NCI-H187 (cell line): ENCODE measurements at regions not wholly inside any gene's neighbourhood (a gene's known extent, or its start where the extent isn't known, plus 50 kb on each side); places are given as distances from the start of the nearest gene placed in this dataset.
A peak's percentile ranks its signal among the peaks of the same experiment; 100 is the strongest.

Experiments
- DNase-seq, 2 experiments: peaks; one replicate each; lab custom pipeline; 2025; lab: John Stamatoyannopoulos, UW

- DNase-seq = no peak
These were observed 551.7 kb downstream of the RNF144A start for GRCh38 chr2:7468955-7469354.

- DNase-seq = no peak
These were observed 554.0 kb downstream of the RNF144A start for GRCh38 chr2:7471185-7471584.

- DNase-seq = no peak
These were observed 555.3 kb downstream of the RNF144A start for GRCh38 chr2:7472465-7472864.

GRCh38 chr2:7473135-7473771 is 556.0 kb downstream of the RNF144A start:
- DNase-seq = no peak

- no peak for DNase-seq
These were observed 559.2 kb downstream of the RNF144A start for GRCh38 chr2:7476371-7476770.

GRCh38 chr2:7479603-7480002 is 562.4 kb downstream of the RNF144A start:
- DNase-seq = no peak

- DNase-seq = no peak
These were observed 563.2 kb downstream of the RNF144A start for GRCh38 chr2:7480431-7480830.

GRCh38 chr2:7490672-7491071 is 573.5 kb downstream of the RNF144A start:
- no peak for DNase-seq

GRCh38 chr2:7492719-7493118 is 575.5 kb downstream of the RNF144A start:
- DNase-seq = no peak

GRCh38 chr2:7497178-7497577 is 580.0 kb downstream of the RNF144A start:
- no peak for DNase-seq

- DNase-seq = no peak
These were observed 581.8 kb downstream of the RNF144A start for GRCh38 chr2:7499018-7499417.

- no peak for DNase-seq
These were observed 585.1 kb downstream of the RNF144A start for GRCh38 chr2:7502336-7502735.

- peak; percentile 56 to 72 for DNase-seq
These were observed 591.2 kb downstream of the RNF144A start for GRCh38 chr2:7508296-7508943.

- DNase-seq = no peak
These were observed 593.1 kb downstream of the RNF144A start for GRCh38 chr2:7510353-7510752.

GRCh38 chr2:7513834-7514233 is 596.6 kb downstream of the RNF144A start:
- no peak for DNase-seq

- no peak for DNase-seq
These were observed 598.1 kb downstream of the RNF144A start for GRCh38 chr2:7515327-7515726.

- no peak for DNase-seq
These were observed 599.4 kb downstream of the RNF144A start for GRCh38 chr2:7516484-7517063.

GRCh38 chr2:7517088-7517487 is 599.9 kb downstream of the RNF144A start:
- no peak for DNase-seq

GRCh38 chr2:7517851-7518250 is 600.6 kb downstream of the RNF144A start:
- no peak for DNase-seq

- DNase-seq = no peak
These were observed 606.4 kb downstream of the RNF144A start for GRCh38 chr2:7523481-7524120.

GRCh38 chr2:7524195-7524594 is 607.0 kb downstream of the RNF144A start:
- DNase-seq = no peak

- DNase-seq = no peak
These were observed 608.5 kb downstream of the RNF144A start for GRCh38 chr2:7525746-7526145.

GRCh38 chr2:7527165-7527722 is 610.0 kb downstream of the RNF144A start:
- DNase-seq = no peak
